ENCODE measurements at regions not wholly inside any gene's neighbourhood (a gene's known extent, or its start where the extent isn't known, plus 50 kb on each side); places are given as distances from the start of the nearest gene placed in this dataset.
"Not testable (repeated sequence)": the region's sequence is repeated elsewhere in the genome, so short reads cannot be mapped to it uniquely, and the experiment has no call there.

GRCh38 chr2:208890486-208890885, 483.9 kb downstream of the PTH2R start:
- H3K36me3 Mint-ChIP-seq (ENCODE audit: low read depth), result no peaks in the 10 kb centered on the region
- H3K27ac Mint-ChIP-seq (ENCODE audit: unreplicated experiment), result no peak overlapping the region
- no peak overlapping the region for H3K4me3 Mint-ChIP-seq
- H3K27me3 Mint-ChIP-seq (ENCODE audit: low read depth), result no peaks in the 10 kb centered on the region
- H3K4me1 Mint-ChIP-seq, result no peaks in the 10 kb centered on the region
- H3K9me3 Mint-ChIP-seq, result no peaks in the 10 kb centered on the region
- TF ChIP-seq CTCF (conservative IDR thresholded peaks at IDR 0.05), result no peak
- no peak for DNase-seq (ENCODE audit: low read depth, low spot score)

- Mint-ChIP-seq H3K9me3 (peaks cover 3% of the 10 kb centered on the region), H3K27me3 (ENCODE audit: low read depth) (no peaks in the 10 kb centered on the region), H3K36me3 (ENCODE audit: low read depth) (no peaks in the 10 kb centered on the region), H3K4me1 (no peaks in the 10 kb centered on the region), H3K4me3 (no peak overlapping the region), H3K27ac (ENCODE audit: unreplicated experiment) (no peak overlapping the region)
- no peak for DNase-seq (ENCODE audit: low read depth, low spot score)
- TF ChIP-seq CTCF (conservative IDR thresholded peaks at IDR 0.05), result no peak
Observed at GRCh38 chr2:208892203-208892602, 485.6 kb downstream of the PTH2R start.

- no peak for TF ChIP-seq CTCF (conservative IDR thresholded peaks at IDR 0.05)
- no peak overlapping the region for H3K27ac Mint-ChIP-seq (ENCODE audit: unreplicated experiment)
- H3K36me3 Mint-ChIP-seq (ENCODE audit: low read depth), result peaks cover 3% of the 10 kb centered on the region
- peaks cover 2% of the 10 kb centered on the region for H3K9me3 Mint-ChIP-seq
- no peaks in the 10 kb centered on the region for H3K4me1 Mint-ChIP-seq
- no peaks in the 10 kb centered on the region for H3K27me3 Mint-ChIP-seq (ENCODE audit: low read depth)
- no peak overlapping the region for H3K4me3 Mint-ChIP-seq
- DNase-seq (ENCODE audit: low read depth, low spot score), result no peak
Observed at GRCh38 chr2:208906330-208906729, 499.7 kb downstream of the PTH2R start.

- Mint-ChIP-seq H3K27me3 (ENCODE audit: low read depth) (no peaks in the 10 kb centered on the region), H3K36me3 (ENCODE audit: low read depth) (no peaks in the 10 kb centered on the region), H3K27ac (ENCODE audit: unreplicated experiment) (no peak overlapping the region)
Observed at GRCh38 chr2:208915401-208915800, 508.4 kb upstream of the MAP2 start.

GRCh38 chr2:208916881-208917280, 507.0 kb upstream of the MAP2 start:
- no peak for DNase-seq (ENCODE audit: low read depth, low spot score)
- Mint-ChIP-seq H3K4me1 (no peaks in the 10 kb centered on the region), H3K27me3 (ENCODE audit: low read depth) (no peaks in the 10 kb centered on the region), H3K36me3 (ENCODE audit: low read depth) (no peaks in the 10 kb centered on the region), H3K27ac (ENCODE audit: unreplicated experiment) (no peak overlapping the region), H3K4me3 (no peak overlapping the region), H3K9me3 (peaks cover 3% of the 10 kb centered on the region)
- no peak for TF ChIP-seq CTCF (conservative IDR thresholded peaks at IDR 0.05)

More at GRCh38 chr2:208915401-208915800, 508.4 kb upstream of the MAP2 start:
- H3K9me3 Mint-ChIP-seq, result no peaks in the 10 kb centered on the region
- no peak overlapping the region for H3K4me3 Mint-ChIP-seq
- no peaks in the 10 kb centered on the region for H3K4me1 Mint-ChIP-seq
- no peak for TF ChIP-seq CTCF (conservative IDR thresholded peaks at IDR 0.05)
- no peak for DNase-seq (ENCODE audit: low read depth, low spot score)

GRCh38 chr2:208921358-208921757, 502.5 kb upstream of the MAP2 start:
- H3K36me3 Mint-ChIP-seq (ENCODE audit: low read depth); H3K4me3 Mint-ChIP-seq; H3K27me3 Mint-ChIP-seq (ENCODE audit: low read depth); H3K4me1 Mint-ChIP-seq; DNase-seq (ENCODE audit: low read depth, low spot score); H3K9me3 Mint-ChIP-seq; H3K27ac Mint-ChIP-seq (ENCODE audit: unreplicated experiment): not testable (repeated sequence)

Measured in neural crest cell (in vitro differentiated cells).